ENCODE measurements at regions not wholly inside any gene's neighbourhood (a gene's known extent, or its start where the extent isn't known, plus 50 kb on each side); places are given as distances from the start of the nearest gene placed in this dataset.

- H3K27ac ChIP-seq, result no peak overlapping the region
- no peak for TF ChIP-seq CTCF (IDR thresholded peaks at IDR 0.05)
- H3K27me3 ChIP-seq, result no peaks in the 10 kb centered on the region
- no peak for DNase-seq
- intact Hi-C loops (cut with DNase I; ENCODE audit: low total_unique reads), result no loop called here
- no peak overlapping the region for H3K4me3 ChIP-seq
- no peaks in the 10 kb centered on the region for H3K4me1 ChIP-seq
- H3K36me3 ChIP-seq, result no peaks in the 10 kb centered on the region
- H3K9me3 ChIP-seq, result peaks cover 3 to 8% (median 4%) of the 10 kb centered on the region in 3 donors
These were observed 870.7 kb upstream of the ADGRL2 start for GRCh38 chr1:80929868-80930508.

GRCh38 chr1:80926531-80926930 lies 874.2 kb upstream of the ADGRL2 start:
- DNase-seq, result no peak
- Histone ChIP-seq H3K36me3 (no peaks in the 10 kb centered on the region), H3K9me3 (peaks cover 3 to 8% (median 4%) of the 10 kb centered on the region in 3 donors), H3K4me3 (no peak overlapping the region), H3K4me1 (no peaks in the 10 kb centered on the region), H3K27me3 (no peaks in the 10 kb centered on the region), H3K27ac (no peak overlapping the region)
- no peak for TF ChIP-seq CTCF (IDR thresholded peaks at IDR 0.05)
- intact Hi-C loops (cut with DNase I; ENCODE audit: low total_unique reads), result no loop called here

DNA sequence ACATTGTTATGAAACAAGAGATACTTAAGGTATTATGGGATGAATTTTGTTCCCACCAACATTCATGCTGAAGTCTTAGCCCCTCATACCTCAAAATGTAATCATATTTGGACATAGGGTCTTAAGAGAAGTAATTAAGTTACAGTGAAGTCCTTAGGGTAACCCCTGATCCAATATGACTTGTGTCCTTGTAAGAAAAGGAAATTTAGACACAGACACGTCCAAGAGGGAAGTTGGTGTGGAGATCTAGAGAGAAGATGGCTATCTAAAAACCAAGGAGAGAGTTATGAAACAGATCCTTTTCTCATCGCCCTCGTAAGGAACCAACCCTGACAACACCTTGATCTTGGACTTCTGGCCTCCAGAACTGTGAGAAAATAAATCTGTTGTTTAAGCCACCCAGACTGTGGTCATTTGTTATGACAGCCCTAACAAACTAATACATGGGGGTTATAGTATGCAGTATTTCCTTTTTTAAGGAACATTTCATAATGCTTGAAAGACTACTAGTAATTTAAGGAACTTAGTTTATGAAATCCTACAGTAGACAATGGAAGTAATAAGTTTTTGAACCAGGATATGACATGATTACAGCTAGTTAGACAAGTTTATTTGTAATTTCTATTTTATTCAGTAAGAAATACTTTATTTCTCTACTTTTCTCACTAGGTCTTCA lies 875.5 kb upstream of the ADGRL2 start:
- TF ChIP-seq CTCF (IDR thresholded peaks at IDR 0.05), result no peak
- H3K9me3 ChIP-seq, result peaks cover 0 to 6% (median under 1%) of the 10 kb centered on the region in 3 donors
- no peaks in the 10 kb centered on the region for H3K36me3 ChIP-seq
- H3K27me3 ChIP-seq, result no peaks in the 10 kb centered on the region
- H3K4me3 ChIP-seq, result no peak overlapping the region
- H3K27ac ChIP-seq, result no peak overlapping the region
- no peaks in the 10 kb centered on the region for H3K4me1 ChIP-seq
- intact Hi-C loops (cut with DNase I; ENCODE audit: low total_unique reads), result no loop called here
- no peak for DNase-seq

DNA sequence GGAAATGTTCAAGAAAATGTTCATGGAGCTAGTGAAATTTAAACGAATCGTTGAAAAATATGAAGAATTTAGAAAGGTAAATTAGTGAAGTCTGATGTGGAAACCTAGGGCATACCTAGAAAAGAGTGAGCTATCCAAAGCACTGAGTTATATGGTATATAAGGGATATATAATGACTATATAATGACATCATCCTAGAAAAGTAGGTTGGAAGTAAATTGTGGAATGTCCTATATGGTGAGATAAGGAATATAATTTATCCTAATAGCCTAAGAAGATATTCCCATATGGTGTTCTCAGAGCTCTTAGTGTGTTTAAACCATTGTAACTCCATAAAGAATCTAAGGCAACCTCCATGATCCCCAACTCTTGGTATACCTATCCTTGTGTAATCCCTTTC lies 876.4 kb upstream of the ADGRL2 start:
- H3K27me3 ChIP-seq, result no peaks in the 10 kb centered on the region
- no peaks in the 10 kb centered on the region for H3K36me3 ChIP-seq
- H3K4me1 ChIP-seq, result no peaks in the 10 kb centered on the region
- intact Hi-C loops (cut with DNase I; ENCODE audit: low total_unique reads), result no loop called here
- TF ChIP-seq CTCF (IDR thresholded peaks at IDR 0.05), result no peak
- DNase-seq, result no peak
- H3K4me3 ChIP-seq, result no peak overlapping the region
- H3K9me3 ChIP-seq, result no peaks in the 10 kb centered on the region
- H3K27ac ChIP-seq, result no peak overlapping the region

GRCh38 chr1:80922906-80923305 lies 877.8 kb upstream of the ADGRL2 start:
- no peak for TF ChIP-seq CTCF (IDR thresholded peaks at IDR 0.05)

More at GRCh38 chr1:80922906-80923305, 877.8 kb upstream of the ADGRL2 start:
- no peaks in the 10 kb centered on the region for H3K27me3 ChIP-seq
- no peaks in the 10 kb centered on the region for H3K4me1 ChIP-seq
- no peak for DNase-seq
- H3K36me3 ChIP-seq, result no peaks in the 10 kb centered on the region
- intact Hi-C loops (cut with DNase I; ENCODE audit: low total_unique reads), result no loop called here
- H3K4me3 ChIP-seq, result no peak overlapping the region
- no peak overlapping the region for H3K27ac ChIP-seq
- no peaks in the 10 kb centered on the region for H3K9me3 ChIP-seq

Data from tibial artery (tissue), 4 donors.